LNCAP (cell line): ENCODE measurements at regions not wholly inside any gene's neighbourhood (a gene's known extent, or its start where the extent isn't known, plus 50 kb on each side); places are given as distances from the start of the nearest gene placed in this dataset.

Source experiments
- CTCF ChIP-seq: fragments of 450-650 bp; IDR thresholded peaks from 2 replicates; pipeline ENCODE4 v1.5.1; 2017; ENCODE audit warnings: mild to moderate bottlenecking

GRCh38 chr22:49380095-49380827, 447.4 kb downstream of the BRD1 start:
- TF ChIP-seq CTCF = no peak

- TF ChIP-seq CTCF = no peak
Observed at GRCh38 chr22:49377306-49377705, 450.4 kb downstream of the BRD1 start.

GRCh38 chr22:49373801-49374226, 453.9 kb downstream of the BRD1 start:
- no peak for TF ChIP-seq CTCF

- no peak for TF ChIP-seq CTCF
Observed at GRCh38 chr22:49373289-49373666, 454.4 kb downstream of the BRD1 start.

GRCh38 chr22:49372530-49373288, 455.0 kb downstream of the BRD1 start:
- no peak for TF ChIP-seq CTCF

- no peak for TF ChIP-seq CTCF
Observed at GRCh38 chr22:49372111-49372529, 455.6 kb downstream of the BRD1 start.

- TF ChIP-seq CTCF = no peak
Observed at GRCh38 chr22:49371325-49372110, 456.2 kb downstream of the BRD1 start.
